ENCODE measurements at regions not wholly inside any gene's neighbourhood (a gene's known extent, or its start where the extent isn't known, plus 50 kb on each side); places are given as distances from the start of the nearest gene placed in this dataset.

- DNase-seq = no peak
These were observed 98.6 kb upstream of the RSPO3 start for GRCh38 chr6:127019828-127020227.

- DNase-seq = peak; percentile 95
These were observed 96.2 kb upstream of the RSPO3 start for GRCh38 chr6:127022302-127022701.

GRCh38 chr6:127023001-127023778 lies 95.3 kb upstream of the RSPO3 start:
- DNase-seq = no peak

DNA sequence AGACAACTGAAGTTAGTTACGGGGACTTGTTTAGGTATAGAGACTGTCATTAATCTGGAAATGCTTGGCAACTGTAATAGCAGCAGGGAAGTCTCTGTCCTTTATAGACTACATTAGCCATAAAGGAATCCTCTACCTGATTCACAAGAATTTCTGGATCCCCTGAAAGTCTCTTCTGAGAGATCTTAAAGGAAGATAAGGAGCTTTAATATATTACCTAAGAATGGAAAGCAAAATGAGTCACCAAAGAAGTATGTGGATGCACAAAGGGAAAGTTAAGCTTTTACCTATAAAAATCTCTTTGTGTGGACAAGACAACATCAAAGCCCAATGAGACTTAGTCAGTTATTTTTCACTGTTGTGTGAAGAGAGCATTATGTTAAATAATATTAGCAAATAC lies 92.2 kb upstream of the RSPO3 start:
- DNase-seq = no peak

GRCh38 chr6:127030111-127030510 lies 88.4 kb upstream of the RSPO3 start:
- no peak for DNase-seq

- no peak for DNase-seq
These were observed 87.6 kb upstream of the RSPO3 start for GRCh38 chr6:127030836-127031235.

GRCh38 chr6:127031511-127031910 lies 87.0 kb upstream of the RSPO3 start:
- DNase-seq = peak; percentile 76

- no peak for DNase-seq
These were observed 85.5 kb upstream of the RSPO3 start for GRCh38 chr6:127032971-127033370.

- no peak for DNase-seq
These were observed 66.8 kb upstream of the RSPO3 start for GRCh38 chr6:127051571-127052260.

DNA sequence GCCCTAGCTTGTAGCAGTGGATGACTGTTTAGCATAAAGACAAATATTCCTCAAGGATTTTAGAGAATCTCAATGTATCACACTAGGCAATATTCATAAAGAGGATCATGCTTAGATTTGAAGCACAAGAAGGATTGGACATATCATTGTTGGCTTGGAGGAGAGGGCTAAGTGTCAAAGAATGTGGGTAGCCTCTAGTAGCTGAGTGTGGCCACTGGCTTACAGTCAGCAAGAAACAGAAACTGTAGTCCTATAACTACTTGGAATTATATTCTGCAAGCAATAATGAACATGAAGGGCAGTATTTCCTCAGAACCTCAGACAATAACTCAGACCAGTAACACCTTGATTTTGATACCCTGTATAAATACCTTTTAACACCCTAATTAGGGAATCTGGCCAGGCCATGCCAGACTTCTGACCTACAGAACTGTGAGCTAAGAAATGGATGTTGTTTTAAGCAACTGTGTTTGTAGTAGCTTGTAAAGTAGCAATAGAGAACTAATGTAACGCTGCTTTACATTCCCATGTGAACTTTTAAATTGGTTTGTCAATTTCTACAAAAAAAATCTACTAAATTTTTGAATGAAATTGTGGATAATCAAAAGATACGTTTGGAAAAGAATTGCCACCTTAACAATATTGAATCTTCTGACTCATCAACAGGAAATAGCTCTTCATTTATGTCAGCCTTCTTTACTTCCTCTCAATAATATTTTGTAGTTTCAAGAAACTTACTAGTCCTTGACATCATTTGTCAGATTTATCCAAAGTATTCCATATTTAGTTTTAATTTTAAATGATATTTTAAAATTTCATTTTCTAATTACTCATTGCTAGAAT lies 65.2 kb upstream of the RSPO3 start:
- no peak for DNase-seq

GRCh38 chr6:127053875-127054235 lies 64.6 kb upstream of the RSPO3 start:
- DNase-seq = no peak

GRCh38 chr6:127058027-127058426 lies 60.4 kb upstream of the RSPO3 start:
- no peak for DNase-seq

DNA sequence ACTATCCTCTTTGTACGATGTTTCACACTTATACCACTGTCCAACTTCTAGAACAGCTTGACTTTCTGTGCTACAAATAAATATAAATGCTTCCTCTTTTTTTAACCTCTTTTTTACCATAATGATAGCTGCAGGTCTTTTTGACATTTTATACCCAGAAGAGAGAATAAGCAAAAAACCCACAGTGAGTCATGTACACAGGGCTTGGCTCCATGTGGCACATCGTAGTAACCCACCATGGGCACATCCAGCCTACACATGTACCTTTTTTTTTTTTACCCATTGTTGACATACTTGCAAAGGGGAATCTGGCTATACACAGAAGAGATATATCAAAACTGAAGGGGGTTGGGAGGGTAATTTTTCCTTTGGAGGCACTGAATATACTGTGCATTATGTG lies 59.5 kb upstream of the RSPO3 start:
- no peak for DNase-seq

All from NCI-H1105 (cell line).